Esophagus muscularis mucosa (tissue), 3 donors: ENCODE measurements at regions not wholly inside any gene's neighbourhood (a gene's known extent, or its start where the extent isn't known, plus 50 kb on each side); places are given as distances from the start of the nearest gene placed in this dataset.

ENCODE experiments used
- EP300 ChIP-seq: sonication (generic); formaldehyde crosslinking; IDR thresholded peaks from one replicate; pipeline ENCODE4 v1.6.1; 2017; ENCODE audit warnings: antibody characterized with exemption
- TF ChIP-seq, protein P1 (sequence below), 3 experiments: fragments of 200-600 bp in 2 of 3; fragments of 450-650 bp in 1 of 3; sonication (generic) in 2 of 3; IDR thresholded peaks; one replicate each; pipeline ENCODE4 v1.5.1; 2017 to 2019; ENCODE audit warnings: antibody characterized with exemption in 3 of 3, mild to moderate bottlenecking in 2 of 3, moderate library complexity in 1 of 3

DNA sequence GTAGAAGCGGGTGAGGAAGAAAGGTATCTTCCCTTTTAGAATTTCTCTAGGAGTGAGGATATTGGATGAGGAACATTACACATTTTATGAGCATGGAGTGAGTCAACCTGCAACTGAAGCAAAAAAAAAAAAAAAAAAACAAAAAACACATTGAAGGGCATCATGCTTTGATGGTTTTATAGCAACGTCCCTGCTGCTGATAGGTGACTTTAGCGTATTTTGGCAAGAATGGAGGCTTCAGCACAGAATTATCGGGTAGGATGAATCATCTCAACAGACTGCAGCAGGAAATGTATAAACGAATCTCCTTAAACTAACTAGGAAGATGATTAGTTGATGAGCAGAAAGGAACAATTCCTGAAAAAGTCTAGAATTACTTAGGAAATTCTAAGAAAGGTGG, 1359.6 kb upstream of the ATXN8OS start:
- no peak for TF ChIP-seq EP300
- TF ChIP-seq, protein P1, sequence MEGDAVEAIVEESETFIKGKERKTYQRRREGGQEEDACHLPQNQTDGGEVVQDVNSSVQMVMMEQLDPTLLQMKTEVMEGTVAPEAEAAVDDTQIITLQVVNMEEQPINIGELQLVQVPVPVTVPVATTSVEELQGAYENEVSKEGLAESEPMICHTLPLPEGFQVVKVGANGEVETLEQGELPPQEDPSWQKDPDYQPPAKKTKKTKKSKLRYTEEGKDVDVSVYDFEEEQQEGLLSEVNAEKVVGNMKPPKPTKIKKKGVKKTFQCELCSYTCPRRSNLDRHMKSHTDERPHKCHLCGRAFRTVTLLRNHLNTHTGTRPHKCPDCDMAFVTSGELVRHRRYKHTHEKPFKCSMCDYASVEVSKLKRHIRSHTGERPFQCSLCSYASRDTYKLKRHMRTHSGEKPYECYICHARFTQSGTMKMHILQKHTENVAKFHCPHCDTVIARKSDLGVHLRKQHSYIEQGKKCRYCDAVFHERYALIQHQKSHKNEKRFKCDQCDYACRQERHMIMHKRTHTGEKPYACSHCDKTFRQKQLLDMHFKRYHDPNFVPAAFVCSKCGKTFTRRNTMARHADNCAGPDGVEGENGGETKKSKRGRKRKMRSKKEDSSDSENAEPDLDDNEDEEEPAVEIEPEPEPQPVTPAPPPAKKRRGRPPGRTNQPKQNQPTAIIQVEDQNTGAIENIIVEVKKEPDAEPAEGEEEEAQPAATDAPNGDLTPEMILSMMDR (IDR thresholded peaks at IDR 0.05), result no peak
